T-helper 1 cell treated with Interleukin-12 subunit alpha and Interleukin-12 subunit beta and Interleukin-4 antibody, amounts not matched to agents 30 μg/mL and 1 μg/mL, for 36 hours (primary cell): ENCODE measurements at regions not wholly inside any gene's neighbourhood (a gene's known extent, or its start where the extent isn't known, plus 50 kb on each side); places are given as distances from the start of the nearest gene placed in this dataset.
"Not testable (repeated sequence)": the region's sequence is repeated elsewhere in the genome, so short reads cannot be mapped to it uniquely, and the experiment has no call there.

Experiments used
- H3K27ac Mint-ChIP-seq: one replicate; pipeline ENCODE4 v1.8.0; 2021; ENCODE audit warnings: mild to moderate bottlenecking, mixed read lengths
- H3K27me3 Mint-ChIP-seq: one replicate; pipeline ENCODE4 v1.8.0; 2021; ENCODE audit warnings: low read depth, mixed read lengths
- H3K36me3 Mint-ChIP-seq: one replicate; pipeline ENCODE4 v1.8.0; 2021; ENCODE audit warnings: low read depth, mixed read lengths
- H3K4me1 Mint-ChIP-seq: one replicate; pipeline ENCODE4 v1.8.0; 2021; ENCODE audit warnings: low read depth, mixed read lengths
- H3K4me3 Mint-ChIP-seq: one replicate; pipeline ENCODE4 v1.8.0; 2021; ENCODE audit warnings: mild to moderate bottlenecking, moderate library complexity, mixed read lengths
- H3K9me3 Mint-ChIP-seq: one replicate; pipeline ENCODE4 v1.8.0; 2021; ENCODE audit warnings: mixed read lengths

GRCh38 chr1:38486085-38486484 is 373.5 kb downstream of the RRAGC start:
- no peak overlapping the region for H3K4me3 Mint-ChIP-seq
- H3K9me3 Mint-ChIP-seq = no peaks in the 10 kb centered on the region
- no peaks in the 10 kb centered on the region for H3K36me3 Mint-ChIP-seq
- no peak overlapping the region for H3K27ac Mint-ChIP-seq
- H3K27me3 Mint-ChIP-seq = peaks cover 19% of the 10 kb centered on the region
- H3K4me1 Mint-ChIP-seq = no peaks in the 10 kb centered on the region

GRCh38 chr1:38481871-38482826 is 377.4 kb downstream of the RRAGC start:
- H3K27ac Mint-ChIP-seq = no peak overlapping the region
- no peaks in the 10 kb centered on the region for H3K4me1 Mint-ChIP-seq
- no peaks in the 10 kb centered on the region for H3K36me3 Mint-ChIP-seq
- H3K9me3 Mint-ChIP-seq = peaks cover 3% of the 10 kb centered on the region
- H3K4me3 Mint-ChIP-seq = no peak overlapping the region
- peaks cover 30% of the 10 kb centered on the region for H3K27me3 Mint-ChIP-seq

GRCh38 chr1:38479662-38480061 is 379.9 kb downstream of the RRAGC start:
- H3K27me3 Mint-ChIP-seq = peaks cover 49% of the 10 kb centered on the region
- H3K36me3 Mint-ChIP-seq, H3K4me3 Mint-ChIP-seq, H3K9me3 Mint-ChIP-seq, H3K4me1 Mint-ChIP-seq, H3K27ac Mint-ChIP-seq: not testable (repeated sequence)

- Mint-ChIP-seq H3K4me1 (peaks cover 2% of the 10 kb centered on the region), H3K27ac (no peak overlapping the region), H3K36me3 (no peaks in the 10 kb centered on the region), H3K27me3 (peaks cover 58% of the 10 kb centered on the region), H3K9me3 (peaks cover 3% of the 10 kb centered on the region), H3K4me3 (no peak overlapping the region)
These were observed 381.8 kb downstream of the RRAGC start for GRCh38 chr1:38477811-38478210.

GRCh38 chr1:38476850-38477178 is 382.8 kb downstream of the RRAGC start:
- H3K9me3 Mint-ChIP-seq = peaks cover 3% of the 10 kb centered on the region
- peaks cover 65% of the 10 kb centered on the region for H3K27me3 Mint-ChIP-seq
- H3K27ac Mint-ChIP-seq = no peak overlapping the region
- H3K4me3 Mint-ChIP-seq = no peak overlapping the region
- no peaks in the 10 kb centered on the region for H3K36me3 Mint-ChIP-seq
- peaks cover 2% of the 10 kb centered on the region for H3K4me1 Mint-ChIP-seq

GRCh38 chr1:38476111-38476849 is 383.3 kb downstream of the RRAGC start:
- Mint-ChIP-seq H3K36me3 (no peaks in the 10 kb centered on the region), H3K27me3 (peaks cover 70% of the 10 kb centered on the region), H3K4me1 (peaks cover 2% of the 10 kb centered on the region), H3K4me3 (no peak overlapping the region), H3K9me3 (peaks cover 3% of the 10 kb centered on the region), H3K27ac (no peak overlapping the region)

- Mint-ChIP-seq H3K27ac (no peak overlapping the region), H3K27me3 (peaks cover 72% of the 10 kb centered on the region), H3K9me3 (peaks cover 3% of the 10 kb centered on the region), H3K36me3 (no peaks in the 10 kb centered on the region), H3K4me1 (peaks cover 2% of the 10 kb centered on the region), H3K4me3 (no peak overlapping the region)
These were observed 384.0 kb downstream of the RRAGC start for GRCh38 chr1:38475624-38476005.

GRCh38 chr1:38474738-38475623 is 384.6 kb downstream of the RRAGC start:
- Mint-ChIP-seq H3K4me3 (no peak overlapping the region), H3K9me3 (peaks cover 3% of the 10 kb centered on the region), H3K4me1 (peaks cover 2% of the 10 kb centered on the region), H3K27me3 (peaks cover 72% of the 10 kb centered on the region), H3K27ac (no peak overlapping the region), H3K36me3 (no peaks in the 10 kb centered on the region)

GRCh38 chr1:38466487-38466886 is 393.1 kb downstream of the RRAGC start:
- H3K36me3 Mint-ChIP-seq = no peaks in the 10 kb centered on the region
- peaks cover 20% of the 10 kb centered on the region for H3K27me3 Mint-ChIP-seq
- H3K27ac Mint-ChIP-seq = no peak overlapping the region
- H3K9me3 Mint-ChIP-seq = no peaks in the 10 kb centered on the region
- H3K4me3 Mint-ChIP-seq = no peak overlapping the region
- H3K4me1 Mint-ChIP-seq = no peaks in the 10 kb centered on the region

GRCh38 chr1:38465460-38465859 is 394.1 kb downstream of the RRAGC start:
- Mint-ChIP-seq H3K27ac (no peak overlapping the region), H3K9me3 (no peaks in the 10 kb centered on the region), H3K27me3 (peaks cover 20% of the 10 kb centered on the region), H3K4me3 (no peak overlapping the region), H3K4me1 (no peaks in the 10 kb centered on the region), H3K36me3 (no peaks in the 10 kb centered on the region)

GRCh38 chr1:38464071-38464661 is 395.4 kb downstream of the RRAGC start:
- Mint-ChIP-seq H3K27me3 (peaks cover 21% of the 10 kb centered on the region), H3K9me3 (no peaks in the 10 kb centered on the region), H3K27ac (no peak overlapping the region)

GRCh38 chr1:38463074-38463473 is 396.5 kb downstream of the RRAGC start:
- H3K36me3 Mint-ChIP-seq = no peaks in the 10 kb centered on the region
- H3K4me1 Mint-ChIP-seq = no peaks in the 10 kb centered on the region
- H3K27me3 Mint-ChIP-seq = peaks cover 21% of the 10 kb centered on the region
- H3K9me3 Mint-ChIP-seq = no peaks in the 10 kb centered on the region
- no peak overlapping the region for H3K4me3 Mint-ChIP-seq
- H3K27ac Mint-ChIP-seq = no peak overlapping the region

More at GRCh38 chr1:38464071-38464661, 395.4 kb downstream of the RRAGC start:
- no peak overlapping the region for H3K4me3 Mint-ChIP-seq
- no peaks in the 10 kb centered on the region for H3K36me3 Mint-ChIP-seq
- no peaks in the 10 kb centered on the region for H3K4me1 Mint-ChIP-seq

GRCh38 chr1:38456531-38456876 is 403.1 kb downstream of the RRAGC start:
- no peaks in the 10 kb centered on the region for H3K36me3 Mint-ChIP-seq
- H3K27ac Mint-ChIP-seq = no peak overlapping the region
- no peaks in the 10 kb centered on the region for H3K4me1 Mint-ChIP-seq
- no peaks in the 10 kb centered on the region for H3K9me3 Mint-ChIP-seq
- H3K4me3 Mint-ChIP-seq = no peak overlapping the region
- peaks cover 11% of the 10 kb centered on the region for H3K27me3 Mint-ChIP-seq
